H1 (cell line): ENCODE measurements at regions not wholly inside any gene's neighbourhood (a gene's known extent, or its start where the extent isn't known, plus 50 kb on each side); places are given as distances from the start of the nearest gene placed in this dataset.

ENCODE experiments used
- CTCF ChIA-PET: fragments of 300-600 bp; sonication (Branson Sonifier 250); formaldehyde crosslinking; loops from one replicate; lab custom pipeline; 2021; ENCODE audit not compliant: partially characterized antibody; lab: Charles Lee
- POLR2A ChIA-PET: fragments of 300-600 bp; sonication (Branson Sonifier 250); formaldehyde crosslinking; loops from one replicate; lab custom pipeline; 2021; ENCODE audit warnings: inconsistent platforms; ENCODE audit not compliant: partially characterized antibody; lab: Charles Lee
- DNase-seq, 2 experiments: peaks; one replicate each; pipeline versions ENCODE4 v3.0.0 to v3.0.0-alpha.2; 2010 to 2022; ENCODE audit warnings: low spot score in 2 of 2, low read depth in 1 of 2, mixed read lengths in 1 of 2
- FAIRE-seq: peaks from 2 replicates; lab custom pipeline; 2011; peaks lifted over from hg19 to GRCh38; lab: Jason Lieb, UNC
- H2AFZ ChIP-seq: 2 replicates; pipeline ENCODE4 v1.8.1; 2012; ENCODE audit warnings: low read length, inconsistent platforms
- H2AK5ac ChIP-seq: 2 replicates; pipeline ENCODE4 v1.6.1; 2013; ENCODE audit warnings: low read depth, low read length
- H2BK120ac ChIP-seq: replicated peaks from 2 replicates; pipeline ENCODE3; 2013; ENCODE audit warnings: low read depth, low read length, inconsistent platforms
- H2BK12ac ChIP-seq: 2 replicates; pipeline ENCODE4 v1.6.1; 2013; ENCODE audit warnings: low read depth, low read length
- H2BK15ac ChIP-seq: 2 replicates; pipeline ENCODE4 v1.6.1; 2013; ENCODE audit warnings: low read length
- H2BK20ac ChIP-seq: 2 replicates; pipeline ENCODE4 v1.6.1; 2013; ENCODE audit warnings: low read length
- H2BK5ac ChIP-seq: 2 replicates; pipeline ENCODE4 v1.6.1; 2013; ENCODE audit warnings: low read depth, low read length
- H3K14ac ChIP-seq: 2 replicates; pipeline ENCODE4 v1.6.1; 2013; ENCODE audit warnings: inconsistent platforms; ENCODE audit not compliant: insufficient read length
- H3K18ac ChIP-seq: 2 replicates; pipeline ENCODE4 v1.6.1; 2013; ENCODE audit warnings: low read length; ENCODE audit errors: extremely low read depth
- H3K23ac ChIP-seq: 2 replicates; pipeline ENCODE4 v1.6.1; 2013; ENCODE audit warnings: inconsistent platforms; ENCODE audit not compliant: insufficient read length
- H3K23me2 ChIP-seq: 2 replicates; pipeline ENCODE4 v1.6.1; 2013; ENCODE audit warnings: low read depth, low read length
- H3K27ac ChIP-seq: 2 replicates; pipeline ENCODE4 v1.6.1; 2011; ENCODE audit warnings: low read depth, low read length, inconsistent platforms
- H3K27me3 ChIP-seq, 4 experiments: replicated peaks in 1 of 4; 1 replicate in 1 of 4; 2 replicates in 3 of 4; pipeline versions ENCODE4 v1.6.1 to v1.8.1; 2011 to 2013; ENCODE audit warnings: low read length in 3 of 4, mild to moderate bottlenecking in 3 of 4, inconsistent platforms in 2 of 4, mixed read lengths in 2 of 4, moderate library complexity in 1 of 4; ENCODE audit not compliant: control insufficient read depth in 3 of 4, insufficient read depth in 3 of 4; ENCODE audit errors: extremely low read depth in 1 of 4
- H3K36me3 ChIP-seq, 4 experiments: 2 replicates each; pipeline versions ENCODE4 v1.6.1 to v1.8.1; 2011 to 2013; ENCODE audit warnings: mild to moderate bottlenecking in 4 of 4, low read length in 3 of 4, moderate library complexity in 2 of 4, control low read depth in 1 of 4, inconsistent platforms in 1 of 4; ENCODE audit not compliant: insufficient read depth in 4 of 4, control insufficient read depth in 2 of 4
- H3K4ac ChIP-seq: replicated peaks from 2 replicates; pipeline ENCODE3; 2013; ENCODE audit warnings: low read length, low read depth, mixed read lengths, inconsistent platforms; ENCODE audit not compliant: insufficient read length
- H3K4me1 ChIP-seq, 4 experiments: replicated peaks in 1 of 4; 1 replicate in 1 of 4; 2 replicates in 3 of 4; pipeline versions ENCODE4 v1.6.1 to v1.8.1; 2011 to 2013; ENCODE audit warnings: low read length in 3 of 4, inconsistent platforms in 2 of 4, mixed read lengths in 1 of 4; ENCODE audit not compliant: insufficient read depth in 4 of 4, control insufficient read depth in 3 of 4
- H3K4me2 ChIP-seq, 2 experiments: 2 replicates each; pipeline versions ENCODE4 v1.6.1 to v1.8.1; 2011 to 2013; ENCODE audit warnings: low read depth in 2 of 2, low read length in 2 of 2, control low read depth in 1 of 2, inconsistent platforms in 1 of 2, mild to moderate bottlenecking in 1 of 2; ENCODE audit not compliant: insufficient read depth in 1 of 2
- H3K4me3 ChIP-seq, 4 experiments: fragments of 200-600, 300-600 bp in 1 of 4; sonication (generic), shearing (Covaris generic), sonication (Bioruptor Twin) in 1 of 4; 2 replicates each; pipeline versions ENCODE4 v1.5.1 to v1.8.1; 2011 to 2016; ENCODE audit warnings: low read length in 4 of 4, low read depth in 3 of 4, control low read depth in 2 of 4, inconsistent platforms in 2 of 4, mild to moderate bottlenecking in 2 of 4, mixed read lengths in 1 of 4, moderate library complexity in 1 of 4; ENCODE audit not compliant: insufficient read depth in 2 of 4; ENCODE audit errors: extremely low read depth in 1 of 4
- H3K56ac ChIP-seq: replicated peaks from 2 replicates; pipeline ENCODE3; 2013; ENCODE audit warnings: low read depth, mild to moderate bottlenecking, mixed read lengths, low read length, inconsistent platforms; ENCODE audit not compliant: insufficient read length
- H3K79me1 ChIP-seq: 2 replicates; pipeline ENCODE4 v1.6.1; 2013; ENCODE audit warnings: low read depth, low read length, control low read depth
- H3K79me2 ChIP-seq, 2 experiments: 2 replicates each; pipeline versions ENCODE4 v1.6.1 to v1.8.1; 2012 to 2013; ENCODE audit warnings: low read length in 2 of 2, mild to moderate bottlenecking in 2 of 2, inconsistent platforms in 1 of 2; ENCODE audit not compliant: insufficient read depth in 2 of 2, control insufficient read depth in 1 of 2
- H3K9ac ChIP-seq, 4 experiments: replicated peaks in 1 of 4; 1 replicate in 1 of 4; 2 replicates in 3 of 4; pipeline versions ENCODE4 v1.6.1 to v1.8.1; 2011 to 2013; ENCODE audit warnings: low read depth in 3 of 4, low read length in 3 of 4, control low read depth in 2 of 4, mild to moderate bottlenecking in 2 of 4, moderate library complexity in 2 of 4, inconsistent platforms in 1 of 4; ENCODE audit errors: extremely low read depth in 1 of 4
- H3K9me3 ChIP-seq, 2 experiments: 2 replicates each; pipeline versions ENCODE4 v1.6.1 to v1.8.1; 2012 to 2013; ENCODE audit warnings: mild to moderate bottlenecking in 2 of 2, moderate library complexity in 2 of 2, control low read depth in 1 of 2, inconsistent platforms in 1 of 2, low read depth in 1 of 2, low read length in 1 of 2, mixed read lengths in 1 of 2; ENCODE audit not compliant: insufficient read depth in 2 of 2
- H4K20me1 ChIP-seq, 2 experiments: replicated peaks in 1 of 2; 2 replicates each; pipeline versions ENCODE3 to v1.8.1; 2011 to 2013; ENCODE audit warnings: inconsistent platforms in 2 of 2, low read length in 2 of 2, mild to moderate bottlenecking in 1 of 2; ENCODE audit not compliant: insufficient read depth in 2 of 2, control insufficient read depth in 1 of 2
- H4K5ac ChIP-seq: 2 replicates; pipeline ENCODE4 v1.6.1; 2013; ENCODE audit warnings: low read length, low read depth, mixed read lengths, inconsistent platforms; ENCODE audit not compliant: insufficient read length
- H4K8ac ChIP-seq: 2 replicates; pipeline ENCODE4 v1.8.0; 2013; ENCODE audit warnings: mild to moderate bottlenecking, moderate library complexity, low read length, inconsistent platforms; ENCODE audit not compliant: insufficient read depth; ENCODE audit errors: extremely low read depth
- H4K91ac ChIP-seq: replicated peaks from 2 replicates; pipeline ENCODE3; 2013; ENCODE audit warnings: low read length, mixed read lengths, inconsistent platforms; ENCODE audit not compliant: insufficient read length
- ASH2L ChIP-seq: fragments of 200-600, 300-600 bp; sonication (generic); IDR thresholded peaks from one replicate; pipeline ENCODE4 v1.7.1; 2017; ENCODE audit warnings: low read length
- BACH1 ChIP-seq: IDR thresholded peaks from 2 replicates; pipeline ENCODE4 v1.6.1; 2012; ENCODE audit warnings: low read length, improper control_type of control experiment
- BCL11A ChIP-seq, 2 experiments: IDR thresholded peaks; one replicate each; pipeline ENCODE4 v1.6.1; 2011; ENCODE audit warnings: low read depth in 2 of 2, low read length in 2 of 2, mild to moderate bottlenecking in 2 of 2
- CBX8 ChIP-seq: fragments of 300-800, 300-1000 bp; sonication (generic); IDR thresholded peaks from 2 replicates; pipeline ENCODE4 v1.7.1; 2016; ENCODE audit warnings: low read depth, low read length, borderline replicate concordance
- HDAC2 ChIP-seq, 2 experiments: fragments of 300-600 bp in 1 of 2; sonication (generic) in 1 of 2; IDR thresholded peaks; 2 replicates each; pipeline ENCODE4 v1.6.1; 2011 to 2012; ENCODE audit warnings: low read depth in 2 of 2, low read length in 2 of 2, mild to moderate bottlenecking in 2 of 2, moderate library complexity in 2 of 2, borderline replicate concordance in 1 of 2, inconsistent platforms in 1 of 2
- NRF1 ChIP-seq: IDR thresholded peaks from 2 replicates; pipeline ENCODE4 v1.6.1; 2011; ENCODE audit warnings: mild to moderate bottlenecking, low read depth, low read length, improper control_type of control experiment
- SAP30 ChIP-seq: fragments of 300-600 bp; sonication (generic); IDR thresholded peaks from 2 replicates; pipeline ENCODE4 v1.7.1; 2012; ENCODE audit warnings: low read length, moderate library complexity, mild to moderate bottlenecking, inconsistent platforms; ENCODE audit not compliant: insufficient read depth, insufficient replicate concordance
- TAF1 ChIP-seq: IDR thresholded peaks from 2 replicates; pipeline ENCODE4 v1.6.1; 2011; ENCODE audit warnings: mild to moderate bottlenecking, low read depth, low read length
- TEAD4 ChIP-seq: IDR thresholded peaks from 2 replicates; pipeline ENCODE4 v1.6.1; 2012; ENCODE audit warnings: low read depth, low read length, inconsistent platforms, mixed read lengths
- WGBS, 2 experiments: shearing (Covaris generic) in 1 of 2; methylation state at CpG; one replicate each; pipeline versions ENCODE4 v1.1.6 to v1.1.7; 2013 to 2015; ENCODE audit warnings: low lambda C conversion rate in 2 of 2, mixed read lengths in 2 of 2, inconsistent platforms in 1 of 2, low coverage in 1 of 2, missing lambda C conversion rate in 1 of 2; ENCODE audit not compliant: insufficient replicate concordance in 2 of 2, insufficient coverage in 1 of 2, insufficient read length in 1 of 2; ENCODE audit errors: extremely low coverage in 1 of 2, missing lambda C conversion rate in 1 of 2; 5-methylcytosine and 5-hydroxymethylcytosine counted together
- TF ChIP-seq, protein P1 (sequence below): IDR thresholded peaks from 2 replicates; pipeline ENCODE4 v1.6.1; 2011; ENCODE audit warnings: low read depth, mild to moderate bottlenecking, low read length; ENCODE audit not compliant: insufficient read depth

DNA sequence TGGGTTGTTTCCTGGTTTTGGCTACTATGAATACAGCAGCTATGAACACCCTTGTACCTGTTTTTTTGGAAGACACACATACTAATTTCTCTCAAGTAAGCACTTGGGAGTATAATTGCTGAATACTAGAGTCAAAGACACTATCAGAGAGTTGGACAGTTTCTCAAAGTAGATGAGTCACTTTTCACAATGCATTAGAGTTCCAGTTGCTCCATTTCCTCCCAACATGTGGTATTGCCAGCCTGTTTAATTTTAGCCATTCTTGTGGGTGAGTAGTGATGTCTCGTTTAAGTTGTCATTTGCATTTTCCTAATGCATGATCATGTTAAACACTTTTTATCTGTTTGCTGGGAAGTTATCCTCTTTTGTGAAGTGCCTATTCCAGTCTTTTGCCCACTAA, 81.6 kb upstream of the GDNF start:
- Histone ChIP-seq H3K14ac (no peak overlapping the region), H3K4me2 (no peak overlapping the region), H4K5ac (no peak overlapping the region), H3K79me1 (no peaks in the 10 kb centered on the region), H2AK5ac (no peak overlapping the region), H3K9me3 (no peaks in the 10 kb centered on the region), H2BK120ac (no peak overlapping the region), H2AFZ (no peak overlapping the region), H3K4me1 (no peaks in the 10 kb centered on the region), H3K23me2 (no peaks in the 10 kb centered on the region), H3K18ac (no peak overlapping the region), H3K27ac (no peak overlapping the region), H2BK12ac (no peak overlapping the region), H4K8ac (no peak overlapping the region), H3K4me3 (no peak overlapping the region), H3K23ac (no peak overlapping the region), H3K36me3 (no peaks in the 10 kb centered on the region), H3K56ac (no peak overlapping the region), H2BK15ac (no peak overlapping the region), H3K4ac (no peak overlapping the region), H3K27me3 (no peaks in the 10 kb centered on the region), H3K9ac (no peak overlapping the region), H4K20me1 (no peaks in the 10 kb centered on the region), H3K79me2 (no peaks in the 10 kb centered on the region), H4K91ac (no peak overlapping the region), H2BK5ac (no peak overlapping the region), H2BK20ac (no peak overlapping the region)
- no peak for TF ChIP-seq HDAC2 (IDR thresholded peaks at IDR 0.05; ENCODE audit: borderline replicate concordance in 1 of 2, low read depth in 2 of 2, low read length in 2 of 2)
- TF ChIP-seq, protein P1, sequence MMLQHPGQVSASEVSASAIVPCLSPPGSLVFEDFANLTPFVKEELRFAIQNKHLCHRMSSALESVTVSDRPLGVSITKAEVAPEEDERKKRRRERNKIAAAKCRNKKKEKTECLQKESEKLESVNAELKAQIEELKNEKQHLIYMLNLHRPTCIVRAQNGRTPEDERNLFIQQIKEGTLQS = no peak
- no peak for TF ChIP-seq TAF1
- TF ChIP-seq BCL11A (IDR thresholded peaks at IDR 0.05; ENCODE audit: low read depth in 2 of 2, low read length in 2 of 2) = no peak
- no peak for TF ChIP-seq ASH2L
- no peak for TF ChIP-seq SAP30
- no peak for TF ChIP-seq NRF1
- TF ChIP-seq TEAD4 = no peak
- TF ChIP-seq BACH1 = no peak
- TF ChIP-seq CBX8 = no peak
- ChIA-PET POLR2A (no interaction called here), CTCF (no interaction called here)
- 79% methylated on average over 1 of the region's 1 CpG; no CpG with 5 or more reads in 1 of the 2 experiments for WGBS, 2 experiments
- FAIRE-seq = no peak
- no peak for DNase-seq
